Uterus (tissue), 2 donors: ENCODE measurements at regions not wholly inside any gene's neighbourhood (a gene's known extent, or its start where the extent isn't known, plus 50 kb on each side); places are given as distances from the start of the nearest gene placed in this dataset.

Experiments used
- CTCF ChIP-seq, 4 experiments: fragments of 200-600 bp in 2 of 4; fragments of 450-650 bp in 2 of 4; sonication (generic) in 2 of 4; IDR thresholded peaks; one replicate each; pipeline ENCODE4 v1.5.1; 2016 to 2019; ENCODE audit warnings: antibody characterized with exemption in 4 of 4, mild to moderate bottlenecking in 2 of 4, moderate library complexity in 1 of 4
- POLR2A ChIP-seq, 2 donors: fragments of 450-650 bp; IDR thresholded peaks; one replicate each; pipeline ENCODE4 v1.6.1; 2016; ENCODE audit warnings: antibody characterized with exemption in 2 of 2, mild to moderate bottlenecking in 1 of 2, moderate library complexity in 1 of 2

- TF ChIP-seq POLR2A (IDR thresholded peaks at IDR 0.05) (no peak), CTCF (IDR thresholded peaks at IDR 0.05) (no peak)
Measured at GRCh38 chr1:168420177-168420576, 123.6 kb downstream of the XCL2 start.
